IMR-90 (cell line): ENCODE measurements at regions not wholly inside any gene's neighbourhood (a gene's known extent, or its start where the extent isn't known, plus 50 kb on each side); places are given as distances from the start of the nearest gene placed in this dataset.

ENCODE experiments used
- ATAC-seq: fragments of 200-7000 bp; cut with Tn5 transposase; 2 replicates; pipeline ENCODE4 v1.9.1; 2020; ENCODE audit warnings: low read depth, mild to moderate bottlenecking, moderate library complexity
- BruUV-seq: library from RNA; stranded (reverse); fragments of 400-500 nt; replicated peaks from 2 replicates; lab custom pipeline; 2021; lab: Mats Ljungman, UMichigan
- CTCF ChIA-PET: fragments of 300-600 bp; formaldehyde crosslinking; extraction: SDS; loops from one replicate; lab custom pipeline; 2021; ENCODE audit warnings: antibody characterized with exemption; lab: Yijun Ruan, JAX
- POLR2A ChIA-PET: fragments of 300-600 bp; sonication (Branson Sonifier 250); formaldehyde crosslinking; loops from one replicate; lab custom pipeline; 2022; ENCODE audit warnings: antibody characterized with exemption; ENCODE audit not compliant: unreplicated experiment; lab: Charles Lee
- DNase-seq: peaks from one replicate; pipeline ENCODE4 v3.0.0; 2013
- H2AFZ ChIP-seq: replicated peaks from 2 replicates; pipeline ENCODE3; 2013; ENCODE audit warnings: low read length, mild to moderate bottlenecking; ENCODE audit not compliant: poor library complexity
- H2AK5ac ChIP-seq: 2 replicates; pipeline ENCODE4 v1.6.1; 2013; ENCODE audit warnings: low read depth, low read length, inconsistent platforms
- H2AK9ac ChIP-seq: replicated peaks from 2 replicates; pipeline ENCODE3; 2013; ENCODE audit warnings: mild to moderate bottlenecking, low read depth, low read length, moderate library complexity; ENCODE audit not compliant: poor library complexity
- H2BK120ac ChIP-seq: 2 replicates; pipeline ENCODE4 v1.6.1; 2013; ENCODE audit warnings: low read depth, low read length, inconsistent platforms
- H2BK15ac ChIP-seq: 3 replicates; pipeline ENCODE4 v1.6.1; 2013; ENCODE audit warnings: low read depth, low read length, inconsistent platforms
- H2BK20ac ChIP-seq: 2 replicates; pipeline ENCODE4 v1.6.1; 2013; ENCODE audit warnings: low read depth, mild to moderate bottlenecking, inconsistent platforms, low read length, moderate library complexity
- H2BK5ac ChIP-seq: 2 replicates; pipeline ENCODE4 v1.6.1; 2013; ENCODE audit warnings: mild to moderate bottlenecking, low read depth, low read length, inconsistent platforms; ENCODE audit not compliant: poor library complexity, severe bottlenecking
- H3K14ac ChIP-seq: replicated peaks from 2 replicates; pipeline ENCODE4 v1.6.1; 2013; ENCODE audit warnings: low read depth, low read length, inconsistent platforms
- H3K18ac ChIP-seq: 2 replicates; pipeline ENCODE4 v1.6.1; 2013; ENCODE audit warnings: low read depth, low read length, control low read depth
- H3K23ac ChIP-seq: 2 replicates; pipeline ENCODE4 v1.6.1; 2013; ENCODE audit warnings: low read depth, low read length, inconsistent platforms
- H3K27ac ChIP-seq: 2 replicates; pipeline ENCODE4 v1.5.1; 2013; ENCODE audit warnings: mild to moderate bottlenecking, control low read depth, low read length; ENCODE audit not compliant: insufficient read depth
- H3K27me3 ChIP-seq: 2 replicates; pipeline ENCODE4 v1.6.1; 2013; ENCODE audit warnings: low read length; ENCODE audit not compliant: control insufficient read depth, insufficient read depth
- H3K36me3 ChIP-seq: 2 replicates; pipeline ENCODE4 v1.6.1; 2013; ENCODE audit warnings: low read length, mixed read lengths; ENCODE audit not compliant: control insufficient read depth, insufficient read depth
- H3K4ac ChIP-seq: 2 replicates; pipeline ENCODE4 v1.6.1; 2013; ENCODE audit warnings: low read depth, low read length, inconsistent platforms
- H3K4me1 ChIP-seq: 2 replicates; pipeline ENCODE4 v1.6.1; 2013; ENCODE audit warnings: low read length, mixed read lengths; ENCODE audit not compliant: control insufficient read depth, insufficient read depth
- H3K4me2 ChIP-seq: 2 replicates; pipeline ENCODE4 v1.6.1; 2013; ENCODE audit warnings: low read depth, mild to moderate bottlenecking, control low read depth, low read length, moderate library complexity
- H3K4me3 ChIP-seq: 2 replicates; pipeline ENCODE4 v1.5.1; 2013; ENCODE audit warnings: low read depth, mild to moderate bottlenecking, control low read depth, low read length, moderate library complexity; ENCODE audit not compliant: insufficient read depth
- H3K56ac ChIP-seq: 2 replicates; pipeline ENCODE4 v1.6.1; 2013; ENCODE audit warnings: low read length, inconsistent platforms; ENCODE audit not compliant: insufficient read depth; ENCODE audit errors: extremely low read depth
- H3K79me1 ChIP-seq, 2 experiments: 2 replicates each; pipeline ENCODE4 v1.6.1; 2013; ENCODE audit warnings: low read length in 2 of 2, inconsistent platforms in 1 of 2, low read depth in 1 of 2
- H3K9ac ChIP-seq: 2 replicates; pipeline ENCODE4 v1.6.1; 2013; ENCODE audit warnings: low read depth, low read length, control low read depth
- H3K9me1 ChIP-seq: 2 replicates; pipeline ENCODE4 v1.6.1; 2013; ENCODE audit warnings: low read length, inconsistent platforms; ENCODE audit not compliant: insufficient read depth
- H3K9me3 ChIP-seq: 2 replicates; pipeline ENCODE4 v1.6.1; 2013; ENCODE audit warnings: low read length; ENCODE audit not compliant: control insufficient read depth, insufficient read depth
- H4K20me1 ChIP-seq: 2 replicates; pipeline ENCODE4 v1.6.1; 2013; ENCODE audit warnings: low read length, inconsistent platforms; ENCODE audit not compliant: insufficient read depth
- H4K5ac ChIP-seq: 2 replicates; pipeline ENCODE4 v1.6.1; 2013; ENCODE audit warnings: mild to moderate bottlenecking, low read depth, low read length, control low read depth
- H4K8ac ChIP-seq, 2 experiments: 2 replicates each; pipeline ENCODE4 v1.6.1; 2013; ENCODE audit warnings: low read depth in 2 of 2, low read length in 2 of 2, control low read depth in 1 of 2, inconsistent platforms in 1 of 2
- H4K91ac ChIP-seq: 2 replicates; pipeline ENCODE4 v1.6.1; 2013; ENCODE audit warnings: low read depth, low read length, inconsistent platforms; ENCODE audit not compliant: insufficient read depth
- BHLHE40 ChIP-seq: fragments of 150-350 bp; IDR thresholded peaks from 2 replicates; pipeline ENCODE4 v1.6.1; 2016; ENCODE audit warnings: mild to moderate bottlenecking, low read depth, low read length
- MAZ ChIP-seq: IDR thresholded peaks from 2 replicates; pipeline ENCODE4 v1.6.1; 2012; ENCODE audit warnings: low read depth, mild to moderate bottlenecking, low read length, improper control_type of control experiment, moderate library complexity, borderline replicate concordance
- RFX5 ChIP-seq: IDR thresholded peaks from 2 replicates; pipeline ENCODE4 v1.8.0; 2012; ENCODE audit warnings: low read depth, mild to moderate bottlenecking, low read length, moderate library complexity
- WGBS, 2 experiments: methylation state at CpG; one replicate each; pipeline versions ENCODE4 v1.1.5 to v1.1.7; 2013; ENCODE audit warnings: missing lambda C conversion rate in 2 of 2; ENCODE audit not compliant: insufficient read length in 1 of 2; ENCODE audit errors: extremely low coverage in 2 of 2; 5-methylcytosine and 5-hydroxymethylcytosine counted together
- dilution Hi-C: fragments of 300-500 bp; cut with HindIII; formaldehyde crosslinking; loops from one replicate; pipeline ENCODE4 v1.14.3; 2018; ENCODE audit warnings: low sequenced_read_pairs; ENCODE audit not compliant: unreplicated experiment
- in situ Hi-C: fragments of 300-500 bp; cut with MboI; formaldehyde crosslinking; loops from 3 replicates; pipeline ENCODE4 v1.14.3; 2019; ENCODE audit warnings: low sequenced_read_pairs, inconsistent platforms, mixed read lengths
- intact Hi-C: fragments of 100-400 bp; cut with micrococcal nuclease; formaldehyde crosslinking; loops from 2 replicates; pipeline ENCODE4 v1.10.0; 2022

DNA sequence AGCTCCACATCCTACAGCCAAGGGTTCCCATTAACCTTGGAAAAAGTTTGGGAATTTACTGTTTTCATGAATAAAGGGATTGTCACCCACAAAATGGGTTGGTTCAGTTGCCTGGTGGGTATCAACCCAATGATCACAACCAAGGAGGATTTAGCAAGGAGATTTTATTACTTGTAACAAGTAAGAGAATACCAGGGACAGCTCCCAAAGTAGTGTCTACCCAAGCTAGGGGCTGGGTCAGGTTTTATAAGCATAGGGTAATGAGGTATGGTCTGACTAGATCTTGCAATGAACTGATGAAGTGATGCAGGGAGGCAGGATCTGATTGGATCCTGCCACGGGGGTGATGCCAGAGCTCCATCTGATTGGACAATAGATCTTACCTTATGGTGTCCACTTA is 681.8 kb downstream of the SLC4A3 start:
- H4K8ac ChIP-seq, result no peak overlapping the region
- no peak overlapping the region for H3K56ac ChIP-seq
- no peak overlapping the region for H3K4me2 ChIP-seq
- CTCF ChIA-PET, result no interaction called here
- H2AFZ ChIP-seq, result no peak overlapping the region
- H2AK5ac ChIP-seq, result no peak overlapping the region
- no peak overlapping the region for H2BK5ac ChIP-seq
- no peak overlapping the region for H3K27ac ChIP-seq
- H3K9ac ChIP-seq, result no peak overlapping the region
- dilution Hi-C loops, result no loop called here
- H3K4me3 ChIP-seq, result no peak overlapping the region
- BruUV-seq, result no TSS peak
- H3K4me1 ChIP-seq, result no peaks in the 10 kb centered on the region
- H3K79me1 ChIP-seq, result no peaks in the 10 kb centered on the region
- no peak overlapping the region for H2BK120ac ChIP-seq
- no CpG with 5 or more reads among the region's 1 CpG for WGBS, 2 experiments
- no peaks in the 10 kb centered on the region for H4K20me1 ChIP-seq
- no peak for ATAC-seq
- no peak overlapping the region for H3K23ac ChIP-seq
- intact Hi-C loops, result no loop called here
- H3K4ac ChIP-seq, result no peak overlapping the region
- H4K5ac ChIP-seq, result no peak overlapping the region
- in situ Hi-C loops, result no loop called here
- no peak overlapping the region for H3K14ac ChIP-seq
- H2BK15ac ChIP-seq, result no peak overlapping the region
- no peak overlapping the region for H2AK9ac ChIP-seq
- H4K91ac ChIP-seq, result no peak overlapping the region
- no peak overlapping the region for H2BK20ac ChIP-seq
- TF ChIP-seq BHLHE40, result no peak
- TF ChIP-seq MAZ, result no peak
- TF ChIP-seq RFX5, result no peak
- no peaks in the 10 kb centered on the region for H3K9me1 ChIP-seq
- no peaks in the 10 kb centered on the region for H3K9me3 ChIP-seq
- no peak for DNase-seq
- H3K18ac ChIP-seq, result no peak overlapping the region
- no peaks in the 10 kb centered on the region for H3K27me3 ChIP-seq
- POLR2A ChIA-PET, result no interaction called here
- H3K36me3 ChIP-seq, result no peaks in the 10 kb centered on the region
